K562 (cell line): ENCODE measurements at regions not wholly inside any gene's neighbourhood (a gene's known extent, or its start where the extent isn't known, plus 50 kb on each side); places are given as distances from the start of the nearest gene placed in this dataset.
A peak's percentile ranks its signal among the peaks of the same experiment; 100 is the strongest.

Source experiments
- ATAC-seq: fragments of 200-7000 bp; cut with Tn5 transposase; 3 replicates; pipeline ENCODE4 v1.9.1; 2020; ENCODE audit warnings: moderate library complexity
- BruUV-seq: library from RNA; stranded (reverse); fragments of 400-500 nt; replicated peaks from 2 replicates; lab custom pipeline; 2021; lab: Mats Ljungman, UMichigan
- CTCF ChIA-PET: fragments of 300-600 bp; formaldehyde crosslinking; extraction: SDS; loops from one replicate; lab custom pipeline; 2021; ENCODE audit warnings: low intra/inter-chr PET ratio; lab: Yijun Ruan, JAX
- POLR2A ChIA-PET: fragments of 300-600, 350-650 bp; sonication (Branson Sonifier 250); formaldehyde crosslinking; extraction: SDS; loops from one replicate; lab custom pipeline; 2021; ENCODE audit warnings: antibody characterized with exemption, inconsistent platforms; lab: Yijun Ruan, JAX
- DNase-seq, 4 experiments: peaks; one replicate each; pipeline versions ENCODE4 v3.0.0 to v3.0.0-alpha.2; 2011 to 2018; ENCODE audit warnings: low spot score in 3 of 4, mixed read lengths in 3 of 4; ENCODE audit errors: extremely low read depth in 1 of 4
- FAIRE-seq: peaks from 2 replicates; lab custom pipeline; 2011; peaks lifted over from hg19 to GRCh38; lab: Jason Lieb, UNC
- H2AFZ ChIP-seq: 2 replicates; pipeline ENCODE4 v1.6.0; 2011; ENCODE audit warnings: low read depth, low read length, control low read depth, inconsistent platforms
- H3K27ac ChIP-seq: fragments of 200-600 bp; 3 replicates; pipeline ENCODE4 v1.8.0; 2011; ENCODE audit warnings: low read depth, mild to moderate bottlenecking, control low read depth, inconsistent platforms, low read length, moderate library complexity, mixed read lengths; ENCODE audit errors: extremely low read depth
- H3K27me3 ChIP-seq, 2 experiments: fragments of 300-600 bp in 1 of 2; 2 replicates in 1 of 2; 3 replicates in 1 of 2; pipeline versions ENCODE4 v1.6.0 to v1.8.0; 2011; ENCODE audit warnings: inconsistent platforms in 2 of 2, low read length in 2 of 2, mild to moderate bottlenecking in 1 of 2, mixed read lengths in 1 of 2, moderate library complexity in 1 of 2; ENCODE audit not compliant: control insufficient read depth in 2 of 2, insufficient read depth in 2 of 2
- H3K36me3 ChIP-seq: fragments of 300-600 bp; 3 replicates; pipeline ENCODE4 v1.8.0; 2011; ENCODE audit warnings: mild to moderate bottlenecking, low read length, inconsistent platforms; ENCODE audit not compliant: control insufficient read depth, insufficient read depth
- H3K4me1 ChIP-seq, 2 experiments: fragments of 200-600 bp in 1 of 2; replicated peaks in 1 of 2; 2 replicates in 1 of 2; 3 replicates in 1 of 2; pipeline versions ENCODE4 v1.5.1 to v1.8.0; 2011; ENCODE audit warnings: inconsistent platforms in 2 of 2, low read length in 2 of 2, mild to moderate bottlenecking in 1 of 2, mixed read lengths in 1 of 2, moderate library complexity in 1 of 2; ENCODE audit not compliant: control insufficient read depth in 2 of 2, insufficient read depth in 2 of 2
- H3K4me2 ChIP-seq: 2 replicates; pipeline ENCODE4 v1.6.1; 2011; ENCODE audit warnings: low read length, control low read depth, inconsistent platforms, mixed read lengths; ENCODE audit not compliant: insufficient read depth
- H3K4me3 ChIP-seq: fragments of 200-600 bp; sonication (generic), shearing (Covaris generic); 2 replicates; pipeline ENCODE4 v1.5.1; 2016; ENCODE audit warnings: control low read depth, inconsistent platforms
- H3K79me2 ChIP-seq: fragments of 200-600 bp; 3 replicates; pipeline ENCODE4 v1.8.0; 2011; ENCODE audit warnings: low read length, inconsistent platforms; ENCODE audit not compliant: control insufficient read depth, insufficient read depth
- H3K9ac ChIP-seq, 2 experiments: 2 replicates each; pipeline versions ENCODE4 v1.6.0 to v1.6.1; 2011; ENCODE audit warnings: low read depth in 2 of 2, low read length in 2 of 2, control low read depth in 1 of 2, inconsistent platforms in 1 of 2, mild to moderate bottlenecking in 1 of 2, mixed read lengths in 1 of 2; ENCODE audit not compliant: insufficient read depth in 1 of 2
- H3K9me1 ChIP-seq: one replicate; pipeline ENCODE4 v1.6.0; 2011; ENCODE audit warnings: inconsistent platforms, mild to moderate bottlenecking, low read length, moderate library complexity; ENCODE audit not compliant: control insufficient read depth, insufficient read depth
- H3K9me3 ChIP-seq: replicated peaks from 2 replicates; pipeline ENCODE4 v1.5.1; 2011; ENCODE audit warnings: low read depth, low read length, inconsistent platforms; ENCODE audit not compliant: control insufficient read depth, insufficient read depth
- H4K20me1 ChIP-seq: replicated peaks from 2 replicates; pipeline ENCODE4 v1.6.1; 2011; ENCODE audit warnings: low read length, inconsistent platforms, mixed read lengths; ENCODE audit not compliant: control insufficient read depth, insufficient read depth
- BACH1 ChIP-seq: fragments of 200-800 bp; sonication (Bioruptor generic); IDR thresholded peaks from 2 replicates; pipeline ENCODE4 v1.6.1; 2016; ENCODE audit warnings: missing genetic modification characterization, missing compliant biosample characterization
- JUN ChIP-seq, 2 experiments: sonication (generic) in 1 of 2; formaldehyde crosslinking in 1 of 2; IDR thresholded peaks; 2 replicates each; pipeline versions ENCODE4 v1.6.1 to v1.8.0; 2012 to 2022; ENCODE audit warnings: borderline replicate concordance in 2 of 2, mild to moderate bottlenecking in 2 of 2, improper control_type of control experiment in 1 of 2, low read depth in 1 of 2, low read length in 1 of 2, missing genetic modification reagents in 1 of 2
- NFIX ChIP-seq: fragments of 250-450 bp; sonication (Bioruptor Pico); IDR thresholded peaks from 2 replicates; pipeline ENCODE4 v1.4.0; 2020; ENCODE audit warnings: low read depth, mild to moderate bottlenecking, moderate library complexity
- PHTF2 ChIP-seq: fragments of 250-450 bp; sonication (Bioruptor Pico); IDR thresholded peaks from 2 replicates; pipeline ENCODE4 v1.5.0; 2021; ENCODE audit warnings: mild to moderate bottlenecking
- POLR2A ChIP-seq: fragments of 450-650 bp; conservative IDR thresholded peaks from 2 replicates; pipeline ENCODE4 v1.6.1; 2016
- RBFOX2 ChIP-seq: fragments of 200-400 bp; formaldehyde crosslinking; IDR thresholded peaks from 2 replicates; pipeline ENCODE4 v1.6.1; 2017; ENCODE audit warnings: low read depth, mild to moderate bottlenecking, low read length, moderate library complexity
- VEZF1 ChIP-seq: fragments of 200-800 bp; sonication (Bioruptor generic); IDR thresholded peaks from 2 replicates; pipeline ENCODE4 v1.6.1; 2017; ENCODE audit warnings: missing genetic modification characterization, missing compliant biosample characterization
- ZBTB11 ChIP-seq, 3 experiments: fragments of 200-800 bp in 1 of 3; fragments of 250-450 bp in 1 of 3; fragments of 450-650 bp in 1 of 3; sonication (Bioruptor Pico) in 1 of 3; sonication (Bioruptor generic) in 1 of 3; formaldehyde crosslinking in 1 of 3; IDR thresholded peaks; 2 replicates each; pipeline versions ENCODE4 v1.6.1 to v1.8.0; 2016 to 2022; ENCODE audit warnings: mild to moderate bottlenecking in 2 of 3, missing genetic modification characterization in 2 of 3, missing compliant biosample characterization in 1 of 3, moderate library complexity in 1 of 3
- ZKSCAN1 ChIP-seq: fragments of 150-350 bp; IDR thresholded peaks from 2 replicates; pipeline ENCODE4 v1.6.1; 2016; ENCODE audit warnings: low read depth, low read length
- WGBS: fragments of 100-300 bp; shearing (Covaris generic); methylation state at CpG from one replicate; pipeline ENCODE4 v1.1.6; 2016; ENCODE audit warnings: low coverage, mixed read lengths; ENCODE audit not compliant: insufficient coverage; ENCODE audit errors: missing lambda C conversion rate; 5-methylcytosine and 5-hydroxymethylcytosine counted together
- in situ Hi-C: fragments of 300-500 bp; cut with MboI; formaldehyde crosslinking; loops from 4 replicates; pipeline ENCODE4 v1.15.0; 2018; ENCODE audit warnings: inconsistent platforms, mixed read lengths
- intact Hi-C: fragments of 100-400 bp; cut with micrococcal nuclease; formaldehyde crosslinking; loops from 2 replicates; pipeline ENCODE4 v1.14.2; 2022

GRCh38 chr3:145333931-145334330, 827.1 kb downstream of the PLOD2 start:
- Histone ChIP-seq H4K20me1 (no peaks in the 10 kb centered on the region), H2AFZ (no peak overlapping the region), H3K9me1 (no peaks in the 10 kb centered on the region), H3K27ac (no peak overlapping the region), H3K27me3 (no peaks in the 10 kb centered on the region), H3K4me1 (no peaks in the 10 kb centered on the region), H3K4me3 (no peak overlapping the region), H3K9ac (no peak overlapping the region), H3K9me3 (no peaks in the 10 kb centered on the region), H3K4me2 (no peak overlapping the region), H3K79me2 (no peaks in the 10 kb centered on the region), H3K36me3 (no peaks in the 10 kb centered on the region)
- BruUV-seq: no TSS peak
- in situ Hi-C loops: no loop called here
- CTCF ChIA-PET: no interaction called here
- ATAC-seq (no peak), FAIRE-seq (no peak), DNase-seq (peak in 1 of 4 experiments; percentile 11)
- peak in 2 of 3 experiments; percentile 30 to 81; a peak in 2 of 6 replicates for TF ChIP-seq ZBTB11 (CRISPR knock-in tag; IDR thresholded peaks at IDR 0.05)
- no peak for TF ChIP-seq PHTF2 (CRISPR knock-in tag)
- no peak for TF ChIP-seq NFIX (CRISPR knock-in tag)
- TF ChIP-seq POLR2A: 0 out of 2 replicates have a peak, but pooled peaks have one; percentile 40
- TF ChIP-seq VEZF1 (CRISPR knock-in tag): peak; percentile 29; the same call in 1 of the 2 replicates
- TF ChIP-seq ZKSCAN1: no peak
- TF ChIP-seq JUN (IDR thresholded peaks at IDR 0.05; ENCODE audit: borderline replicate concordance, low read depth, low read length): no peak
- TF ChIP-seq JUN (CRISPR knock-in tag; IDR thresholded peaks at IDR 0.05; ENCODE audit: borderline replicate concordance): no peak
- 0 out of 2 replicates have a peak, but pooled peaks have one; percentile 19 for TF ChIP-seq RBFOX2
- TF ChIP-seq BACH1: no peak
- intact Hi-C loops: no loop called here
- 6% methylated on average over 11 of the region's 13 CpGs for WGBS
- POLR2A ChIA-PET: no interaction called here
